ENCODE measurements at regions not wholly inside any gene's neighbourhood (a gene's known extent, or its start where the extent isn't known, plus 50 kb on each side); places are given as distances from the start of the nearest gene placed in this dataset.

DNA sequence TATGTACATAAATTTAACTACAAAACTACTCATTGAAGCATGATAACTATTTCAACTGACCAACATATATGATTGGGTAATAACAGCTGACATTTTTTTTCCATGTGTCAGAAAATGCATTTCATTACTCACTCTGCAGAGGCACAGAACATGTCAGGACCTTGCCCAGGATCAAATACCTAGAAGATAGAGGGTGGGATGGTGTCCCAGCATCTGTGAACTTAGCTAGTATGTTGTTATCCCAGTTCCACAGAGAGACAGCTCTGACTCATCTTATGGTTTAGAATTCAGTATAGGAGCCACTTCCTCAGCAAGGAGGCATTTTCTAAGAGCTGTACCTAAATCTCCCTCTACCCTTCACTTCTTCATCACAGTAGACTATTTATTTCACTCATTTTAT, 1198.6 kb upstream of the ACO1 start:
- Histone ChIP-seq H3K4me1 (replicated peaks in 1 of 4; ENCODE audit: control insufficient read depth in 3 of 4, insufficient read depth in 4 of 4, low read length in 3 of 4) (no peaks in the 10 kb centered on the region), H3K23me2 (ENCODE audit: low read depth, low read length) (no peaks in the 10 kb centered on the region), H3K79me2 (ENCODE audit: control insufficient read depth in 1 of 2, insufficient read depth in 2 of 2, low read length in 2 of 2) (no peaks in the 10 kb centered on the region), H4K5ac (ENCODE audit: insufficient read length, low read depth, low read length) (no peak overlapping the region), H2BK5ac (ENCODE audit: low read depth, low read length) (no peak overlapping the region), H2BK20ac (ENCODE audit: low read length) (no peak overlapping the region), H3K79me1 (ENCODE audit: low read depth, low read length) (no peaks in the 10 kb centered on the region), H3K27ac (ENCODE audit: low read depth, low read length) (no peak overlapping the region), H3K4ac (replicated peaks; ENCODE audit: insufficient read length, low read depth, low read length) (no peak overlapping the region), H3K4me3 (ENCODE audit: extremely low read depth in 1 of 4, insufficient read depth in 2 of 4, low read depth in 3 of 4, low read length in 4 of 4) (no peak overlapping the region), H3K9ac (replicated peaks in 1 of 4; ENCODE audit: extremely low read depth in 1 of 4, low read depth in 3 of 4, low read length in 3 of 4) (no peak overlapping the region), H4K20me1 (replicated peaks in 1 of 2; ENCODE audit: control insufficient read depth in 1 of 2, insufficient read depth in 2 of 2, low read length in 2 of 2) (no peaks in the 10 kb centered on the region), H2BK12ac (ENCODE audit: low read depth, low read length) (no peak overlapping the region), H3K27me3 (replicated peaks in 1 of 4; ENCODE audit: control insufficient read depth in 3 of 4, extremely low read depth in 1 of 4, insufficient read depth in 3 of 4, low read length in 3 of 4) (no peaks in the 10 kb centered on the region), H2BK15ac (ENCODE audit: low read length) (no peak overlapping the region), H3K14ac (ENCODE audit: insufficient read length) (no peak overlapping the region), H3K9me3 (ENCODE audit: insufficient read depth in 2 of 2, low read depth in 1 of 2, low read length in 1 of 2) (no peaks in the 10 kb centered on the region), H2BK120ac (replicated peaks; ENCODE audit: low read depth, low read length) (no peak overlapping the region), H2AK5ac (ENCODE audit: low read depth, low read length) (no peak overlapping the region), H2AFZ (ENCODE audit: low read length) (no peak overlapping the region), H4K8ac (ENCODE audit: extremely low read depth, insufficient read depth, low read length) (no peak overlapping the region), H3K23ac (ENCODE audit: insufficient read length) (no peak overlapping the region), H3K4me2 (ENCODE audit: insufficient read depth in 1 of 2, low read depth in 2 of 2, low read length in 2 of 2) (no peak overlapping the region), H3K18ac (ENCODE audit: extremely low read depth, low read length) (no peak overlapping the region), H4K91ac (replicated peaks; ENCODE audit: insufficient read length, low read length) (no peak overlapping the region), H3K36me3 (ENCODE audit: control insufficient read depth in 2 of 4, insufficient read depth in 4 of 4, low read length in 3 of 4) (no peaks in the 10 kb centered on the region), H3K56ac (replicated peaks; ENCODE audit: insufficient read length, low read depth, low read length) (no peak overlapping the region)
- CTCF ChIA-PET (ENCODE audit: partially characterized antibody) = interaction anchor here (1.0 kb wide), 1 partner anchor 22 kb away, joined by 4 read pairs; no protein-coding TSS in a partner anchor
- POLR2A ChIA-PET (ENCODE audit: partially characterized antibody) = no interaction called here
- no peak for DNase-seq (ENCODE audit: low read depth in 1 of 2, low spot score in 2 of 2)
- no peak for FAIRE-seq
- TF ChIP-seq, protein P1, sequence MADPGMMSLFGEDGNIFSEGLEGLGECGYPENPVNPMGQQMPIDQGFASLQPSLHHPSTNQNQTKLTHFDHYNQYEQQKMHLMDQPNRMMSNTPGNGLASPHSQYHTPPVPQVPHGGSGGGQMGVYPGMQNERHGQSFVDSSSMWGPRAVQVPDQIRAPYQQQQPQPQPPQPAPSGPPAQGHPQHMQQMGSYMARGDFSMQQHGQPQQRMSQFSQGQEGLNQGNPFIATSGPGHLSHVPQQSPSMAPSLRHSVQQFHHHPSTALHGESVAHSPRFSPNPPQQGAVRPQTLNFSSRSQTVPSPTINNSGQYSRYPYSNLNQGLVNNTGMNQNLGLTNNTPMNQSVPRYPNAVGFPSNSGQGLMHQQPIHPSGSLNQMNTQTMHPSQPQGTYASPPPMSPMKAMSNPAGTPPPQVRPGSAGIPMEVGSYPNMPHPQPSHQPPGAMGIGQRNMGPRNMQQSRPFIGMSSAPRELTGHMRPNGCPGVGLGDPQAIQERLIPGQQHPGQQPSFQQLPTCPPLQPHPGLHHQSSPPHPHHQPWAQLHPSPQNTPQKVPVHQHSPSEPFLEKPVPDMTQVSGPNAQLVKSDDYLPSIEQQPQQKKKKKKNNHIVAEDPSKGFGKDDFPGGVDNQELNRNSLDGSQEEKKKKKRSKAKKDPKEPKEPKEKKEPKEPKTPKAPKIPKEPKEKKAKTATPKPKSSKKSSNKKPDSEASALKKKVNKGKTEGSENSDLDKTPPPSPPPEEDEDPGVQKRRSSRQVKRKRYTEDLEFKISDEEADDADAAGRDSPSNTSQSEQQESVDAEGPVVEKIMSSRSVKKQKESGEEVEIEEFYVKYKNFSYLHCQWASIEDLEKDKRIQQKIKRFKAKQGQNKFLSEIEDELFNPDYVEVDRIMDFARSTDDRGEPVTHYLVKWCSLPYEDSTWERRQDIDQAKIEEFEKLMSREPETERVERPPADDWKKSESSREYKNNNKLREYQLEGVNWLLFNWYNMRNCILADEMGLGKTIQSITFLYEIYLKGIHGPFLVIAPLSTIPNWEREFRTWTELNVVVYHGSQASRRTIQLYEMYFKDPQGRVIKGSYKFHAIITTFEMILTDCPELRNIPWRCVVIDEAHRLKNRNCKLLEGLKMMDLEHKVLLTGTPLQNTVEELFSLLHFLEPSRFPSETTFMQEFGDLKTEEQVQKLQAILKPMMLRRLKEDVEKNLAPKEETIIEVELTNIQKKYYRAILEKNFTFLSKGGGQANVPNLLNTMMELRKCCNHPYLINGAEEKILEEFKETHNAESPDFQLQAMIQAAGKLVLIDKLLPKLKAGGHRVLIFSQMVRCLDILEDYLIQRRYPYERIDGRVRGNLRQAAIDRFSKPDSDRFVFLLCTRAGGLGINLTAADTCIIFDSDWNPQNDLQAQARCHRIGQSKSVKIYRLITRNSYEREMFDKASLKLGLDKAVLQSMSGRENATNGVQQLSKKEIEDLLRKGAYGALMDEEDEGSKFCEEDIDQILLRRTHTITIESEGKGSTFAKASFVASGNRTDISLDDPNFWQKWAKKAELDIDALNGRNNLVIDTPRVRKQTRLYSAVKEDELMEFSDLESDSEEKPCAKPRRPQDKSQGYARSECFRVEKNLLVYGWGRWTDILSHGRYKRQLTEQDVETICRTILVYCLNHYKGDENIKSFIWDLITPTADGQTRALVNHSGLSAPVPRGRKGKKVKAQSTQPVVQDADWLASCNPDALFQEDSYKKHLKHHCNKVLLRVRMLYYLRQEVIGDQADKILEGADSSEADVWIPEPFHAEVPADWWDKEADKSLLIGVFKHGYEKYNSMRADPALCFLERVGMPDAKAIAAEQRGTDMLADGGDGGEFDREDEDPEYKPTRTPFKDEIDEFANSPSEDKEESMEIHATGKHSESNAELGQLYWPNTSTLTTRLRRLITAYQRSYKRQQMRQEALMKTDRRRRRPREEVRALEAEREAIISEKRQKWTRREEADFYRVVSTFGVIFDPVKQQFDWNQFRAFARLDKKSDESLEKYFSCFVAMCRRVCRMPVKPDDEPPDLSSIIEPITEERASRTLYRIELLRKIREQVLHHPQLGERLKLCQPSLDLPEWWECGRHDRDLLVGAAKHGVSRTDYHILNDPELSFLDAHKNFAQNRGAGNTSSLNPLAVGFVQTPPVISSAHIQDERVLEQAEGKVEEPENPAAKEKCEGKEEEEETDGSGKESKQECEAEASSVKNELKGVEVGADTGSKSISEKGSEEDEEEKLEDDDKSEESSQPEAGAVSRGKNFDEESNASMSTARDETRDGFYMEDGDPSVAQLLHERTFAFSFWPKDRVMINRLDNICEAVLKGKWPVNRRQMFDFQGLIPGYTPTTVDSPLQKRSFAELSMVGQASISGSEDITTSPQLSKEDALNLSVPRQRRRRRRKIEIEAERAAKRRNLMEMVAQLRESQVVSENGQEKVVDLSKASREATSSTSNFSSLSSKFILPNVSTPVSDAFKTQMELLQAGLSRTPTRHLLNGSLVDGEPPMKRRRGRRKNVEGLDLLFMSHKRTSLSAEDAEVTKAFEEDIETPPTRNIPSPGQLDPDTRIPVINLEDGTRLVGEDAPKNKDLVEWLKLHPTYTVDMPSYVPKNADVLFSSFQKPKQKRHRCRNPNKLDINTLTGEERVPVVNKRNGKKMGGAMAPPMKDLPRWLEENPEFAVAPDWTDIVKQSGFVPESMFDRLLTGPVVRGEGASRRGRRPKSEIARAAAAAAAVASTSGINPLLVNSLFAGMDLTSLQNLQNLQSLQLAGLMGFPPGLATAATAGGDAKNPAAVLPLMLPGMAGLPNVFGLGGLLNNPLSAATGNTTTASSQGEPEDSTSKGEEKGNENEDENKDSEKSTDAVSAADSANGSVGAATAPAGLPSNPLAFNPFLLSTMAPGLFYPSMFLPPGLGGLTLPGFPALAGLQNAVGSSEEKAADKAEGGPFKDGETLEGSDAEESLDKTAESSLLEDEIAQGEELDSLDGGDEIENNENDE (IDR thresholded peaks at IDR 0.05; ENCODE audit: insufficient replicate concordance, low read length) = no peak
- no peak for TF ChIP-seq CBX5 (IDR thresholded peaks at IDR 0.05; ENCODE audit: low read depth, low read length)
